Panc1 (cell line): ENCODE measurements at regions not wholly inside any gene's neighbourhood (a gene's known extent, or its start where the extent isn't known, plus 50 kb on each side); places are given as distances from the start of the nearest gene placed in this dataset.

ENCODE experiments used
- POLR2AphosphoS5 ChIP-seq: IDR thresholded peaks from 2 replicates; pipeline ENCODE4 v1.6.1; 2012; ENCODE audit warnings: mild to moderate bottlenecking, low read depth, low read length, moderate library complexity
- TF ChIP-seq, protein P1 (sequence below): fragments of 450-650 bp; IDR thresholded peaks from 2 replicates; pipeline ENCODE4 v1.5.1; 2017; ENCODE audit warnings: mild to moderate bottlenecking

GRCh38 chr12:115835445-115835844 lies 442.0 kb downstream of the MED13L start:
- TF ChIP-seq, protein P1, sequence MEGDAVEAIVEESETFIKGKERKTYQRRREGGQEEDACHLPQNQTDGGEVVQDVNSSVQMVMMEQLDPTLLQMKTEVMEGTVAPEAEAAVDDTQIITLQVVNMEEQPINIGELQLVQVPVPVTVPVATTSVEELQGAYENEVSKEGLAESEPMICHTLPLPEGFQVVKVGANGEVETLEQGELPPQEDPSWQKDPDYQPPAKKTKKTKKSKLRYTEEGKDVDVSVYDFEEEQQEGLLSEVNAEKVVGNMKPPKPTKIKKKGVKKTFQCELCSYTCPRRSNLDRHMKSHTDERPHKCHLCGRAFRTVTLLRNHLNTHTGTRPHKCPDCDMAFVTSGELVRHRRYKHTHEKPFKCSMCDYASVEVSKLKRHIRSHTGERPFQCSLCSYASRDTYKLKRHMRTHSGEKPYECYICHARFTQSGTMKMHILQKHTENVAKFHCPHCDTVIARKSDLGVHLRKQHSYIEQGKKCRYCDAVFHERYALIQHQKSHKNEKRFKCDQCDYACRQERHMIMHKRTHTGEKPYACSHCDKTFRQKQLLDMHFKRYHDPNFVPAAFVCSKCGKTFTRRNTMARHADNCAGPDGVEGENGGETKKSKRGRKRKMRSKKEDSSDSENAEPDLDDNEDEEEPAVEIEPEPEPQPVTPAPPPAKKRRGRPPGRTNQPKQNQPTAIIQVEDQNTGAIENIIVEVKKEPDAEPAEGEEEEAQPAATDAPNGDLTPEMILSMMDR = no peak
- no peak for TF ChIP-seq POLR2AphosphoS5
